Cardiac septum (tissue), 1 donor: ENCODE measurements at regions not wholly inside any gene's neighbourhood (a gene's known extent, or its start where the extent isn't known, plus 50 kb on each side); places are given as distances from the start of the nearest gene placed in this dataset.

Source experiments
- DNase-seq: peaks from one replicate; pipeline ENCODE4 v3.0.0-alpha.2; 2020; ENCODE audit warnings: low spot score
- intact Hi-C: fragments of 100-400 bp; cut with DNase I; formaldehyde crosslinking; loops from one replicate; pipeline ENCODE4 v1.14.0; 2022
- donor health status: DM: no; HTN: no; CAD: no.

GRCh38 chr11:23688411-23688810 lies 808.4 kb upstream of the LUZP2 start:
- intact Hi-C loops = no loop called here
- DNase-seq = no peak

GRCh38 chr11:23688835-23689234 lies 808.0 kb upstream of the LUZP2 start:
- intact Hi-C loops = no loop called here

GRCh38 chr11:23696688-23697415 lies 800.0 kb upstream of the LUZP2 start:
- DNase-seq = no peak
- intact Hi-C loops = no loop called here

More at GRCh38 chr11:23688835-23689234, 808.0 kb upstream of the LUZP2 start:
- no peak for DNase-seq

- no peak for DNase-seq
- intact Hi-C loops = no loop called here
These were observed 792.7 kb upstream of the LUZP2 start for GRCh38 chr11:23704183-23704582.

- intact Hi-C loops = no loop called here
- DNase-seq = no peak
These were observed 784.9 kb upstream of the LUZP2 start for GRCh38 chr11:23711981-23712380.

- intact Hi-C loops = no loop called here
- no peak for DNase-seq
These were observed 777.8 kb upstream of the LUZP2 start for GRCh38 chr11:23719016-23719415.

- intact Hi-C loops = no loop called here
These were observed 773.0 kb upstream of the LUZP2 start for GRCh38 chr11:23723861-23724260.

GRCh38 chr11:23725752-23726151 lies 771.1 kb upstream of the LUZP2 start:
- intact Hi-C loops = no loop called here
- no peak for DNase-seq

More at GRCh38 chr11:23723861-23724260, 773.0 kb upstream of the LUZP2 start:
- no peak for DNase-seq

GRCh38 chr11:23727387-23727786 lies 769.5 kb upstream of the LUZP2 start:
- DNase-seq = no peak
- intact Hi-C loops = no loop called here

- DNase-seq = no peak
- intact Hi-C loops = no loop called here
These were observed 769.1 kb upstream of the LUZP2 start for GRCh38 chr11:23727794-23728193.

- intact Hi-C loops = no loop called here
These were observed 767.8 kb upstream of the LUZP2 start for GRCh38 chr11:23729088-23729487.

GRCh38 chr11:23730307-23730998 lies 766.4 kb upstream of the LUZP2 start:
- no peak for DNase-seq
- intact Hi-C loops = no loop called here

More at GRCh38 chr11:23729088-23729487, 767.8 kb upstream of the LUZP2 start:
- DNase-seq = no peak

GRCh38 chr11:23732026-23732425 lies 764.8 kb upstream of the LUZP2 start:
- intact Hi-C loops = no loop called here
- DNase-seq = no peak

- no peak for DNase-seq
- intact Hi-C loops = no loop called here
These were observed 750.0 kb upstream of the LUZP2 start for GRCh38 chr11:23746896-23747295.

- intact Hi-C loops = no loop called here
These were observed 747.0 kb upstream of the LUZP2 start for GRCh38 chr11:23749762-23750430.

GRCh38 chr11:23751280-23751679 lies 745.6 kb upstream of the LUZP2 start:
- no peak for DNase-seq

More at GRCh38 chr11:23749762-23750430, 747.0 kb upstream of the LUZP2 start:
- no peak for DNase-seq

GRCh38 chr11:23755076-23755475 lies 741.8 kb upstream of the LUZP2 start:
- DNase-seq = no peak
- intact Hi-C loops = no loop called here

More at GRCh38 chr11:23751280-23751679, 745.6 kb upstream of the LUZP2 start:
- intact Hi-C loops = no loop called here

GRCh38 chr11:23755769-23756168 lies 741.1 kb upstream of the LUZP2 start:
- intact Hi-C loops = no loop called here
- DNase-seq = no peak

- DNase-seq = no peak
- intact Hi-C loops = no loop called here
These were observed 737.4 kb upstream of the LUZP2 start for GRCh38 chr11:23759489-23759888.

- intact Hi-C loops = no loop called here
These were observed 732.6 kb upstream of the LUZP2 start for GRCh38 chr11:23764286-23764685.

More at GRCh38 chr11:23764286-23764685, 732.6 kb upstream of the LUZP2 start:
- no peak for DNase-seq
